ENCODE measurements at regions not wholly inside any gene's neighbourhood (a gene's known extent, or its start where the extent isn't known, plus 50 kb on each side); places are given as distances from the start of the nearest gene placed in this dataset.

DNA sequence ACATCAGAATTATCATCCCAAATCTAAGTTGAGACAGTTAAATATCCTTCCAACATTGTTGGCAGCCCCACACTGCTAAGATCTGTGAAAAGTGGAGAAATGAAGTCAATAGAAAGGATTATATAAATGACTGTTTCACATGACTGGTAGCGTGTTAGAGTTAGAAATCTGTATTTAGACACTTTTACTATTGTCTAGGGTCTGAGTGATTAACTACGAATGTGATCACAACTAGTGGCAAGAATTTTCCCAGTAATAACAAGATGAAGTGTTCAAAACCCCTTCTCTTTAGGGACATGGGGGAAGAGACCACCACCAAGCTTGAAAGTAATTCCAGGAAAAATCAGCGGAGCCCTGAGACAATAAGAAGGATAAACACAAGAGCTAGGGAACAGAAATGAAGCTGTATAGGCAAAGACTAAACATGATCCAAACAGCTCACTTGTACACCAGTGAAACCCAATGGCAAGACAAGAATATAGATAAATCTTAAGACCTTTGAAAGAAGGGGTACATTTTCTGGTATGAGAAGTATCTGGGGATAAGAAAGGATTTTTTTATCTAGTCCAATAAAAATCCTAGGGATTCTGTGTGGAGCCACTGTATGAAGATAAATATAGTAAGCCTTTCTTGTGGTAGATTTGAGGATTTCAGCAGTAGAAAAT is 646.6 kb upstream of the USP24 start:
- no peak for DNase-seq (ENCODE audit: low spot score)

DNA sequence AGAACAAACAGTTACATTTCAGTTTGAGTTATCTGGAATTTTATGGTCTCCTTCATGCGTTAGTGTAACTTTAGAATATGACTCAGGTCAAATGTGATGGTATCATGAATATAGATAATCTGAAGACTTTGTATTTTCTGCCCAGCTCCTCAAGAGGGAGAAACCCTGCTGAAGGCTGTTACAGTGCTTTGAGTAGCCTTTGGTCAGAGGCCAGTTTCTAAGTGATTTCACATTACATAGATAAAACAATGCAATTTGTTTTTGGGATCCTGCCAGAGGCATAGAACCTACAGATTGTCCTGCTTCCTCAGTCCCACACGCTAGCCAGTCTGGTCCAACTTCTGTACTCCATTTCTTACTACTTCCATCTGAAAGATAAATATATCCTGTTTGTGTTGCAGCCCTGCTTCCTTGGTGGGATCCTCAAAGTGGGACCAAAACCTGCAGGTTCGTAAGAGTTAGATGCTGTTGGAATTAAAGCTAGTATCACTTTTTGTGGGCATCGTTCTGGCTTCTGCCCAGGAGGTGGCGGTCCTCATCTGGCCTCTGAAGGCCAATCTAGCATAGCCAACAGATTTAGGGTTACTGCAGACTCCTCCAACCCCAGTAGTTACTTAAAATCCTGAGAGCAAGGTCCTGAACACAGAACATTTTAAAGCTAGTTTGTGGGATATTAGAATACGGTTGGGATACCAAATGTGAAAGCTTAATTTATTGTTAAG is 645.8 kb upstream of the USP24 start:
- no peak for DNase-seq (ENCODE audit: low spot score)

DNA sequence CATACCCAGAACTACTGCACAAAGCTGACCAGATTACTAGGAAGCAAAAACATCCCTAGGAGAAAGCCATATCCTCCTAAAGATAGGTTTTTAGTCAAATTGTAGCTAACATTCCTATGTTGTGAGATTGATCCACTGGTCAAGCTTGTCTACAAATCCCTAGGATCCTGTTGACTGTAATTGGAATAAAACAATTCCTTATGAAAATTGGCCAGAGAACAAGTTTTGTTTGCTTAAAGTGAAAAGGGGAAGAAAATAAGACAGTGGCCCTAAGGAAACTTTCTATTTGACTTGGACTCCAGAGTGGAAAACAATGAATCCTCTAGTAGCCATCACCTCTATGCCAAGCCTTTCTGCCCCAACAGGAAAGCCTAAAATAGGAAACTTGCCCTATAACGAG is 645.2 kb upstream of the USP24 start:
- DNase-seq (ENCODE audit: low spot score) = no peak

DNA sequence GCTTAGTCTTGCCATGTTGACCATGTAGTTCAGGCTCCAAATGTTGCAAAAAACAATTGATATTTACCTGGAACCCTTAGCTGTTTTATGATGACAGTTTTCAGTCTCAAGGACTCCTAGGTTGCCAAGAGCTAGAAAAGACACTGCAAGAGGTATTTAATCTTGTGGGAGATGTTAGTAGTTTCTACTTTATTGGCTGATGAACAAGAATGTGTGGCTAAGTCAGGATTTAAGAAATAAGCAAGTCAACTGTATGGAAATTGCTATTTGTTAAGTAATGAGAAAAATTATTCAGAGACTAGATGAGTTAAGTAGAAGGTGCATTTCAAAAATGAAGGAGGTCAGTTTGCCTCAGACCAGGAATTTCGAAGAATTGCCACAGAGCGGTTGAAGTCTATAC is 639.7 kb upstream of the USP24 start:
- no peak for DNase-seq (ENCODE audit: low spot score)

DNA sequence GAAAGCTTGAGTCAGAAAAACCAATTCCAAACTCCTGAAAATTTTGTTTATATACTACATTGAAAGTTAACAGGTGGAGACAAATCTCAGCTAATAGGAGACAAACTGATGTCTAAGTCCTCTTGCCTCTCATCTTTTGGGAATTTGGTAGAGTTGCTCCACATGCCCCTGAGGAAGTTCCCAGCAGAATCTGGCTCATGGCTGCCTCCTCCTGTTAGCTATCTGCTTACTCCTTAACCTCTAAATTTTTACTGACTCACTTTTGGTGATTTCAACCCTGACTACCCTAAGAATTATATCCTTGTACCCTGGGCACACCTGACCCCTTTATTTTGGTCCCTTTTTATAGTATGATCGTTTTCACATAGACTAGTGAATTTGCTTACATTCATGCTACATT is 633.7 kb upstream of the USP24 start:
- DNase-seq (ENCODE audit: low spot score) = no peak

DNA sequence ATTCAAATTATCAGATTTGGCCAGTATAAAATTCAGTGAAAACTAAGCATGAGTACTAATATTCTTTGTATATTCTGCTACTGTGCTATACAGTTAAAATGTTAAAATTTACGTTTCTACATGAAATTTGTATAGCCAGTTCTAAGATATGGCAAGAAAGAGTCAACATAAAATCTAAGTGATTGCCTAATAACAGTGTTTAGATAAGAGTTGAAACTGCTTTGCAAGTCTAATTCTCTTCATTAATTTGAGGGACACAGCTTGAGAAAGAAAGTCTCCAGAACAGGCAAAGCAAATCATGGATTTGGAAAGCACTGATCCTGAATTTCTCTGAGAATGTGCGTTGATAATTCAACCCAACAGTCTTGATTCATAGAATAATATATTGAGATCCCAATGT is 630.9 kb upstream of the USP24 start:
- DNase-seq (ENCODE audit: low spot score) = no peak

DNA sequence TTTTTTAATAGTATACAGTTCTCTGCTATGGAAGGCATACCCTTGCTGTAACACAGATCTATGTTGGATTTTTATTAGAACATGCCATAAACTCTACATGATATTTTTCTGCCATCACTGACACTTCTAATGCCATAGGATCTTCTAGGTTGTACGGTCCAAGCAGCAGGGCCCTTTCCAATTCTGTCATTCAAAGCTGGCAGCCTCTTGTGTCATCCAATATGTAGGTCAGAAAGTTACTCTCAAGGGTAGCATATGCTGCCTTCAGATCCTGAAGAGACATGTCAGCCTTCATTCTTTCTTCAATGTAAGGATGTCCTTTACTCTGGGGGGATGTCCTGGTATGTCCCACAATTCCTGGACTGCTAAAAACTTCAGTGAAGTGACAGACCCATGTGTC is 629.2 kb upstream of the USP24 start:
- DNase-seq (ENCODE audit: low spot score) = no peak

DNA sequence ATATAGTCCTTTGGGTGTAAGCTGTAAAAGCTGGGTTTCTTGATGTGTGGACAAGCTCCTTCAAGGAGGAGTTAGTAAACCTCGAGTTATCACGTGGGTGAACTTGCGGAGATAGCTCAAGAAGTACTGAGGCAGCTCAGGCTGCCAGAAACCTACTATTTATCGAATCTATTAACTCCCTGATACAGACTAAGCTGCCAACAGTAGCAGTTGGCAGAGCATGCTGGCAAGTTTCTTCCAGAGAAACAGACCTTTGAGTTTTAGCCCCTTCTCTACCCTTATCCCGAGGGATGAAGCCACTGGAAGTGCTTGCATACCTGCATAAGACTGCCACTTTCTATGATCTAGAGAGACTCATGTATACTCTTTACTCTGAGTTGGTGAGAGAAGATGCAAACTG is 624.5 kb upstream of the USP24 start:
- DNase-seq (ENCODE audit: low spot score) = no peak

DNA sequence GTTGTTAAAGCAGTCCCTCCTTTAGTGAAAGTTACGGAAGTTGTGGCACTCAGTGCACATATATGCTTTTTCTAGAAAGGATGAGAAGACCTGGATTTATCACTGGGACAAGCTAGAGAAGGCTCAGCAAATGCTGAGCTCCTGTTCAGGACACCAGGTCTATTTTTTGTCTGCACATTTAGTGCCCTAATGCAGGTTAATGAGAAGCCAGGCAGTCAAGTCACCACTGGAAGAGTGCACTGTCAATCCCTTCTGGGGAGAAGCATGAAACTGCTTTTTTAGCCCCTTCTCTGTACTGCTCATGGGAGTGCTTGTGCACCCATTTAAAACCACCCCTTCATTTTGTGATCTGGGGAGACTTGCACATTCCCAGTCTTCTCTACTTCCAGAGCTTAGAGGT is 624.1 kb upstream of the USP24 start:
- no peak for DNase-seq (ENCODE audit: low spot score)

DNA sequence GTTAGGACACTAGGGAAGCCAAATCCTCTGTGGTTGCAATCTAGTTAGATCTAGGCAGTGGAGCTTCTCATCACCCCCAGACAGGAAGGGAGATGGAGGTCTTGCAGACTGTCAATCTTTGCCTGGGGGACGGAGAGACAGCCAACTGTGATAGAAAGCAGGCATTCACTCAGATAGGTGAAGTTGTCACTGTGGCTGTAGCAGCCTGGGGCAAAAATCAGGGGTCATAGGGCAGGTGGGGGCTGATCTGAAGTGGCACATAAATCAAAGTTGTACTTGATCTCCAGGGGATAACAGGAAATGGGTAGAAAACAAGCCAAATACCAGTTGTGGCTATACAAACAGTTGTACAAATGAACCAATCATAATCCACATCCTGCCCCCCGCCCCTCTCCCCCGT is 620.9 kb upstream of the USP24 start:
- no peak for DNase-seq (ENCODE audit: low spot score)

DNA sequence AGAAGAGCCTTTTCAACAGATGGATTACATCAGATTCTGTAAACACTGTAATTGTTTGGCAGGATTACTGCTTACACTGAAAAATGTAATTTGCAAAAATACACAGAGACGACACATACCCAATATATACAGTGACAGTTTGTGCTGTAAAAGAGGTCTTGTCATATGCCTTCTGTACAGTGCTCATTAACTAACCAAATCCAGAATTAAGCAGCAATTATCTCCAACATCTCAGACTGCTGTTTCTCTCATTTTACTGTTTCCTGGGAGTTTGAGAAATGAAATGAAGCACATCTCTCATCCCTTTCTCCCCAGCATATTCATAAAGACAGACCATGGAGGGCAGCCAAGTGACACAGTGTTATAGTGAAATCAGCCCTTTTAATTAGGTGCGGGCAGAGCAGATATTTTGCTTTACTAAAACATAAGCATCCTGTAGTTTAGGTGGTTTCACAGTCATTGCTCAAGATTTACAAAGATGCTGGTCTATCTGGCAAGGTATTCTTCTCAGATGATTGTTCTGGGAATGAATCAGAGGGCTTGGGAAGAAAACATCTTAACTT is 618.4 kb upstream of the USP24 start:
- DNase-seq (ENCODE audit: low spot score) = no peak

DNA sequence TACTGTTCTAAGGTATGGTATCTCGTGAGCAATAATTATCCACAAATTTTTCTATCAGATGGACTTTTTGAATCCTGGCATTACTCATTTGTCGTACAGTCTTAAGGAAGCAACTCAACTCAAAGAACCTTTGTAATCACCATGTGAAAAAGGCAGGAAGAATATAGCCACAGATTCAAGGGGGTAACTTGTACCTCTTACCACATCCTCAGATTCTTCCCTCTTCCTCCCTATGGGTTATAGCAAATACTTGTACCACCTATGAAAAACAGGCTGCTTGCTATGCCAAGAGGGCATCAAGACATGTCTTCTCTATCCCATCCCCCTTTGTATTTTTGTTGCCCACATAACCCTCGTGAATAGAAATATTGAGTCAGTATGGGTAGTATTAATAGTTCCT is 616.6 kb upstream of the USP24 start:
- DNase-seq (ENCODE audit: low spot score) = no peak

DNA sequence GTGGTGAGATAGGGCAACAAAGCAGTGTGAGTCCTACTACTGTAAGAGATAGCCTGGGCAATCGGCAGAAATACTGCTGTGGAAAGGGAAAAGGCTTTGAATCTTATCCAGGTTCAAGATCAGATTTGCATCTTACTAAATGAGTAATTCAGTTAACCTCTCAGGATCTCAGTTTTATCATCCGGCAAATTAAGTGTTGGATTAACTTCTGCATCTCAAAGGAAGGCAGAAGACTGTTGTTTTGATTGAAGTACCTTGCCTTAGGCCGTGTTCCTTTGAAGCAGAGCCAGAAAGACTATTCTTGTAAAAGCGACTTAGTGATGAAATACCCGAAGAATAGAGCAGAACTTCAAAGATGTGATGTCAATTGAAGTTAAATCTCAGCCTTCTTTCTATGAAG is 612.9 kb upstream of the USP24 start:
- no peak for DNase-seq (ENCODE audit: low spot score)

DNA sequence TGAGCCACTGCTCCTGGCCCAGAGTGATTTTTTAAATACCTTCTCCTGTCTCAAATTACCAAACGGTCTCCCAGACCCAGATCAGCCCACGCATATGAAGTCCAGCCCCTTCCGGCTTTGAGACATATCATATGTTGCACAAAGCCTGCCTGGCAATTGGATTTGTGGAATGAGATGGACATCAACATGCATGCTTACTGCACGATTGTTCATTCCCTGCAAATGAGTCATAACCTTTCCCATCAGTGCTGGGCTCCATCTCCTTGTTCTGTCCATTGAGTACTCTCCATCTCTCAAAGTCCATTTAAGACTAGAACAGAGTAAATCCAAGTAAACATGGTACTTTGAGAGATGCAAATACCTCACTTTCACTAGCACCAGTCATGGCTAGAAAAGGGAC is 612.2 kb upstream of the USP24 start:
- DNase-seq (ENCODE audit: low spot score) = no peak

DNA sequence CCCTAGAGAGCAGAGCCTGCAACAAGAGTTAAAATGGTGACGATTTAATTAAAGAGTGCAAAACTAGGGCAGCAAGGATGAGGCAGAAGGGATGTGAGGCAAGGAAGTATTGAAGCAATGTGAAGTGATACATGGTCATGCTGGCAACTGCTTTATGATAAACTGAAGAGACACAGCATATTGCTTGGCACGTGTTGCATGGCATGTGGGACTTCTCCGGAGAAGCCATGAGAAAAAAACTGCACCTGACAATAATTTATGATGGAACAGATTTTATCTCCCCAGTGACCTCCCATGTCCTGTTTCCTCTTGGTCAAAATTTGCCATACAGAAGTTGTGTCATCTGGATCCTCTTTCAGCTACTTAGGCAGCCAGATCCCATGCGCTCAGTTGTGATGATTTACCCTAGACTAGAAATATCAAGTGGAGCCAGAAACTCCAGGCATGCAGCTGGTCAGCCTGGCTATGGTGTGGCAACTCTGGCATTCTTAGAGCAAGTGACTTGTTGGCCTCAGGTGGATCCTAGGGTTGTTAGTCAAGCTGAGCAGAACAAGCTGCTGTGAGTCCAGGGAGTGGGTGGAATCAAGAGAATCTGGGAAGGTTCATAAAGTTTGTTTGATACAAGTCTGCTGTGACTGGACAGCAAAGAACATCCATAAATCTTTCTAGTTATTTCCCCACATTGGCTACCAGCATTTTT is 611.4 kb upstream of the USP24 start:
- DNase-seq (ENCODE audit: low spot score) = no peak

DNA sequence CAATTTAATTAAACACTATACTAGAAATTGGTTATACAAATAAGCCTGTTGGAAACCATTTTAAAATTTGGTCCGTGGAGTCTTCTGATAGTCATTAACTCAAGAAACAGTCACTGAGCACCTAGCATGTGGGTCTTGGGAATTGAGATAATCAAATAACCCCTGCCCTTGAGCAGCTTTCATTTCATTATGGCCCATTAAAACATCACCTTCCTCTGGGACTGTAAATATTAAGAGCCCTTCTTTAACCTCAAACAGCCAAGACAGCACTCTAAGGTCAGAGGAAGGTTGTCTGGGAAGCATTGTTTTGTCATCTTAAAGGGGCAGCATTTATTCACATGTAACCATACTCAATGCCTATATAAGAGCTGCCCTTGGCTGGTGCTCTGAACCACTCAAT is 610.3 kb upstream of the USP24 start:
- no peak for DNase-seq (ENCODE audit: low spot score)

DNA sequence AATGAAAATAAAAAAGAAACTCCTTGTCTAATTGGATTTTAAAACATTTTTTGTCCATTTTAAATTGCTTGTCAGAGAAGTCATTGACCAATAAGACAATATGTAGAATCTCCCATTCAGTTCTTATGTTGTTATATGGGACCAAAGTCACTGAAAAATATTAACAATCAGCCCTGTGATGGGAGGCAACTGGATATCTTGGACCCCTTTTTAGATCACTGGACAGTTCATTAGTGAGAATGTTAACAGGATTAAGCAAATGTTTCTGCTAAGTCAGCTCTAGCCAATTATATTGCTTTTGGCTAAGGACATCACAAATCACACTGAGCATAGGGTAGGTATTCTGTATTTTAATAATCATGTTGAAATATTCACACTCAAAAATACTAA is 609.1 kb upstream of the USP24 start:
- no peak for DNase-seq (ENCODE audit: low spot score)

DNA sequence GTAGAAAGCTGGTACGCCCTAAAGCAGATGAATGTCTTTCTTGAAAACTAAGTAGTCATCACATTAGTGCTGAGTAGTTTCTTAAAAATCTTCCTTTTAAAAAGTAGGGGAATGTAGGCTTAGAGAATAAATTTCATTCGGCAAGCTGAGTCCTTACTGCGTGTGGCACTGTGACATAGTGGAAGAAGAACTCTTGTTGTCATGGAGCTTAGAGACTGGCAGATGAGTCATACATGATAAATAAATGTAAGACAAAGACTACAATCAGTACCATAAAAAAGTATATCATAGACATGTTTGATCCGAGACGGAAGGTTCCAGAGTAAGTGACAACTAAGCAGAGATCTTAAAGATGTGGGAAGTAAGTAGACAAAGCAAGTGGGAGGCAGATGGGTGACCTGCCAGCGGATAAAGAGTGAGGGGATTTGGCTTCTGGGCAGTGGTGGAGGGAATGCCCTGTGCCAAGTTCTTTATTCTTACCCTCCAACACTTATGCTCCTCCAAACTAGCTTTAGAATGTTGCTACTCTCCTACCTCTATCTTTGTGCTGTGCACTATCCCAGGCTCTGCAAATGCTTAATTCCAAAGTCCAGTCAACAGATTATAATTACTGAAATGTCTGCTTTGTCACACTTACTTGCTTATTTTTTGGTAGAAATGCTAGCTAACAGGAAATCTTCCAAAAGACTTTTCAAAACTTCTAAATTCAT is 608.5 kb upstream of the USP24 start:
- no peak for DNase-seq (ENCODE audit: low spot score)

DNA sequence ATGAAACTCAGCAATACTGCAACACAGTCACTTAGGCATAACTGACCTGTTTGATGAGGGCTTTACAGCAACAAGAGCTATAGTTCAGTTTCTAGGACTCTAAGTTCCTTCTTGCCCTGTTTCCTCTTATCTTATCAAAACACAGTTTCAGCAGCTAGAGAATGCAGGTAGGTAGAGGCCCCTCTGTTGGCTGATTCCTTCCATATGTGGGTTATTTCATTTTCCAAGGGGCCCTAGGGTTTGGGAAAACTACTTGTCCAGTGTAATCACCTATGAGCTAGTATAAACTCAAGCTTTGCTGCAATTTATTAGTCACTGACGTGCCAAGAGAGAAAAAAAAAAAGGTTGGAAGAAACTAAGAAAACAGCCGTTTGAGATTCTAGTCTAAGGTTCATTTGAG is 607.7 kb upstream of the USP24 start:
- DNase-seq (ENCODE audit: low spot score) = no peak

DNA sequence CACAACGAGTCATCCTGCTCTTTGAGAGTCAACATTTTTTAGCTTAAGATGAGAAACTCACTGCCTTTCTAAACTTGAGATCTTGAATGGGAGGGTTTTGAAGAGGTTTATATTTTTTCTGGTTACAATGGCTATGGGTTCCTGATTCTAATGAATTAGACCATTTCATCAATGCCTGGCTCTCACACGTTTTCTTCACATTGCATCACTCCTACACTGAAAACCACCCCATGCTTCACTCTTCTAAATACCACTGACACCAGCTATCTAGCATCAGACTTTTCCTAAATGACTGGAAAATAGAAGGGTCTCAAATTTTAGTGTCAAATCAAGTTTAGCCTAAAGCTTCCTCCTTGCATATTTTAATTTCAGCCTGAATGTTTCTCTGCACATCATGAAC is 606.1 kb upstream of the USP24 start:
- DNase-seq (ENCODE audit: low spot score) = no peak

DNA sequence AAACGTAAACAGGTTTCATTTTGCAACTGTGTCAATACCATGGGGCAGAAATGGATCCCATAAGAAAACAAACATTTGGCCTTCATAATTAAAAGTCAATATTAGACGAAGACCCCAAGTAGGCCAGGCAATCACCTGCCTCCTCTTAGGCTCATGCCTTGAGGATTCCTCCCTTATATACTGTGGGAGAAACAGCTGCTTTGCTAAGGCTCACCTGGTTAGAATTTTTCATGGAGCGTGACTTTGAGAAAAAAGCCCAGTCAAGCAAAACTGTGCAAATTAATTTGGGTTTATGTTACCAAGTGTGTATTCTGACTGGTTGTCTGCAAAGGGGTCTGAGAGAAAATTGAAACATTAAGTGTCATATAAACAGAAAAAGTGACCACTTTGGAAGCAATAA is 605.3 kb upstream of the USP24 start:
- DNase-seq (ENCODE audit: low spot score) = no peak

DNA sequence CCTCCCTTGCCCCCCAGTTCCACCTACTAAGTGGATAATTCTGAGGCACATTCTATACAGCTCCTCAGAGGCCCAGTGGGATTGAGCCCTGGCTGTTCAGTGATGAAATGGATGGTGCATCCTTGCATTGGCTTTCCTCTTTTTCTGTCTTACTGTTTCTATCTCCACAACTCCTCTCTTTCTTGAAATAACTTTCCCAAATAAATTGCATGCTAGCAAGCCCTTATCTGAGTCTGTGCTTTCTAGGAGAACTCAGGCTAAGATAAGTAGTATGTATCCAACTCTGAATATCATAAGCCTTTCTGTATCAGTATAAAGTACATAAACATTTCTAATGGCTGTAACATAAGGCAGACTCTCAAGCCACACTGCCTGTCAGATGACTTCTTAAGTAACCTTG is 603.8 kb upstream of the USP24 start:
- DNase-seq (ENCODE audit: low spot score) = no peak

Data from CD4-positive, alpha-beta T cell treated with Interleukin-15 for 4 hours (primary cell).